H4 (cell line): ENCODE measurements at regions not wholly inside any gene's neighbourhood (a gene's known extent, or its start where the extent isn't known, plus 50 kb on each side); places are given as distances from the start of the nearest gene placed in this dataset.
"Not testable (repeated sequence)": the region's sequence is repeated elsewhere in the genome, so short reads cannot be mapped to it uniquely, and the experiment has no call there.

Source experiments
- DNase-seq: peaks from one replicate; pipeline ENCODE4 v3.0.0-alpha.2; 2015; ENCODE audit warnings: low spot score

DNA sequence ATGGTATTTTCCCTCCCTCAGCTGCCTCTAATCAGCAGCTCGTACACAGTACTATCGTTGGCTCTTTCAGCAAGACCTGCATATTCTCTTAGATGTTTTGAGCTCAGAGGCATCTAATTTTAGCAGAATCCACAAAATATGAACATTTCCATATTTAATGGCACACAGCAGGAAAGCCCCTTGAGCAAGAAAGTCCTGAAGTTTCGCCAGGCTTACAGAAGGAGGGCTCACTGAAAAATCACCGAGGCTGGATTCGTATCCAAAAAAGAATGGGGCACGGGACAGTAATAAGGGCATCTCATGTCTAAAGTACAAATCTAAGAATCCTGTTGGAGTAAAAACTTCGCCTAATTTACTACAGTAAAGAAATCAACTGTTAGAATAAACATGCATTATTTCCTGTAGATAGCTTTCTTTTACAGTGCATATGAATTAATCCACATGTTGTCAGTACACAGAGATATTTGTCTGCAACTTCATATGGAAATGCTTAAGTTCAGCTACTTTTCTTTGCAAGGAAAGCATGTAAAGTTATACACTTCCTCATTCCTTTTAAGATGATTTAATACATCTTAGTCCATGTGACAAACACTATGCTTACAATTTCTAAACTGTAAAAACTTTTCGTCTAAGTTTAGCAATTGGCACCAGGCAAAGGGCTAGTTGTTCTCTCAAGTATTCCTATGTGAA is 1205.3 kb upstream of the ADGRL4 start:
- no peak for DNase-seq

DNA sequence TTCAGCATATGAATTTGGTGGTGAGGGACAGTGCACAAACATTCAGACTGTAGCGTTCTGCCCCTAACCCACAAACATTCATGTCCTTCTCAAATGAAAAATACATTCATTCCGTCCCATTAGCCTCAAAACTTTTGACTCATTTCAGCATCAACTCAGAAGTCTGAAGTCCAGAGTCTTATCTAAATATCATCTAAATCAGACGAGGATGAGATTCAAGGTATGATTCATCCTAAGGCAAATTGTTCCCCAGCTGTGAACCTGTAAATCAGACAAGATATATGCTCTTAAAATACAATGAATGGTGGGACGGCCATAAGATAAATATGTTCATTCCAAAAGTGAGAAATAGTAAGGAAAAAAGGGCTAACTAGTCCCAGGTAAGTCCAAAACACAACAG is 1195.6 kb upstream of the ADGRL4 start:
- DNase-seq: no peak

DNA sequence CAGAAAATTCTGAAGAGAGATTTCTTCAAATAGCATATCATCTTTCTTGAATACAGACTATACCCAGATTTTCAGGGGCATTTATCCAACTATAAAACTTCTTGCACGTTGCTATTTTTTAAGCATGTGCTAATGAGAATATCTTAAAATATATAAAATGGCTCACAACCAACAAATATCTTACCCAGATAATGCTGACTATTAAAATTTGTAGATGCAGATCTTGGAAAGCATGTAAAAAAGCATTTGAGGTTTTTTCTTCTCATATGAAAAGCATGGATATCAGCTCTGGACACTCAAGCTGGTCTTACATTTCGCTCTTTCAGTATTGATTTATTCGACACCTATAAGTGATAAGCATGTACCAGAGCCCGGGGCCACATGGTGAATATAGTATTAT is 1187.7 kb upstream of the ADGRL4 start:
- DNase-seq: no peak

DNA sequence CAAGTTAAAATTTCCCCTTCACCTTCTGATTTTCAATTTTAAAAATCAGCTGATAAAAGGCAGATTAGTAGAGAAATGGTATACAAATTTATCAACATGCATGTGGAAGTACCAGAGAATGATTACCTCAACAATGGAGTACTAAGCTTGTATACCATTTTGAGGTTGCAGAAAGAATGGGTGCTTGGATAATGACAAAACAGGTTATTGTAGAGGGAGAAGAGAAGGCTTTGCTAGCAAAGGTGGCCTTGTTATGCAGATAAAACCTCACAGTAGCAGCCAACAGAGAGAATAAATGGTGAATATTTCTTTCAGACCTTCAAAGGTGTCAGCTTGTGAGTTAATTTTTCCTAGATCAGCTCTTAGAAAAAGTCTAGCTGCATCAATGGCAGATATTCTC is 1174.9 kb upstream of the ADGRL4 start:
- DNase-seq: no peak

DNA sequence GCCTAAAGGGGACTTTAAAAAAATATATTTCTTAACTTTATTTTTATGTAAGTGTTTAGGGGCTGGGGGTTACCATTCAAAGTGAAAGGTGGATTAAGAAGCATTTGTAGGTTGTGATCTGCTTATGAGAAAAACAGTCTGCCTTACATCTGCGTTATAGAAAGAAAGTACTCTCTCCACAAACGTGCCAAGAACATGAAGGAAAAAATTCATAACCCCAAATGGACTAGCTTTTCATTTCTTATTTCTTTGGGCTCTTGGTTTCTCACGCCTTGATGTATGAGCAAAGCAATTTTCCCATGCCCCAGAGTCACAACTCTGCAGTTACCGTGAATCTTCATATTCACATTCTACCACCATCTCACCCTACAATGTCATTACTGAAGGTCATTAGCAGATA is 1165.1 kb upstream of the ADGRL4 start:
- no peak for DNase-seq

DNA sequence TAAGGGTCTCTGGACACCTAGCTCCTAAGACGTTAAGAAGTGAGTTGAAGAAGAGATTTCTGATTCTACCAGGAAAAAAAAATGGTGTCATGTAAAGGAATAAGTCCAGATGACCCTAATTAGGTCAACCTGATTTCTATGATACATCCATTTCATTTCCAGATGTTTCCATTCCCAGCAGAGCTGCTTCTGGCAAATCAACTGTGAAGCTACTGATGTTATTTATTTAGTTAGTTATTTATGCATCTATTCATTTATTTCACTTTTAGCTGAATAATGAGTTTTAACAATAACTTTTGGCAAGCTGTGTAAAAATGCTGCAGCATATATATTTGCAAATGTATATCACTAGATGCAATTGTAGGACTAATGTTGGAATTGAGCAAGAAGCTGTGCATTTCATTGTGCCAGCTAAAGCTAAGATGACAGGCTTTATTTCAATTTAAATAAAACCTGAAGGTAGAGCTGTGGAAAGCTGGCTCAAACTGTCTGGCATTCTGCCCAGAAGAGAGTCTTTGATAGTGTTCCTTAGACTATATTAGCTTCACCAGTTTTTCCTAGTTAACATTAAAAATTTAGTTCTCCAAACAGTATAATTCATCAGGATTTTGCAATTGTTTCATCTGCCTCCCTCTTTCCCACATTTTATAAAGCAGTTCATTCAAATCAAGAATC is 1164.4 kb upstream of the ADGRL4 start:
- DNase-seq: no peak

DNA sequence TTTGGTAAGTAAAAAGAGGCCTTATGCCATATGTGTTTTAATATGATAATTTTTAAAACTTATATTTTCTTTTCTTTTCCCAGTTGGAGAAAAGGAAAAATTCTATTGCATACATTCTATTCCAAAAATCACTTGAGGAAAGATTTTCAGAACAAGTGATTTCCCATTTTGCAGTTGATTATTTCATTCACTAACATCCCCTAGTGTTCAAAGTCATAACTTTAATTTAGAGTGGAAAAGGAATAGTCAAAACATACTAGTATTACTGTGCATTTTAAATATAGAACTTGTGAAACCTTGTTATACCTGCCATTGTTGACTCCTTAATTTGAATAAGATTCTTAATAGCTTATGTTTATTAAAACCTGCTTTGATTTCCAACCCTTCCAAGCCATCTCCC is 1157.6 kb upstream of the ADGRL4 start:
- no peak for DNase-seq

DNA sequence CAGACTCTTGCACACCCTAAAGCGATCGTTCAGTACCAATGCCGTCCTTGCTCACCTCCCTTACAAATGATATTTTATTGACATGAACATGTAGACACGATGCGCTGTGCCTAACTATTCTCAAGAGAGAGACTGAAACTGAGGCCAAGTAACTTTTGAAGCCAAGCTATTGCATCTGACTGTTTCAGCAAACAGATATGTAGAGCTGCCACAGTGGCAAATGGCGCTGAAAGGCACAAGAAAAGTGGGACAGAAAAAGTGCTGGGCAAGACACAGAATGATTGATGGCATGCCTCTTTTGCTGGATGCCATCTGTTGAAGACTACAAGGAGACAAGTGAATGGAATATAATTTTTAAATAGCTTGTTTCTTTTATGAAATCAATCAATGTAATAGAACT is 1157.2 kb upstream of the ADGRL4 start:
- no peak for DNase-seq

DNA sequence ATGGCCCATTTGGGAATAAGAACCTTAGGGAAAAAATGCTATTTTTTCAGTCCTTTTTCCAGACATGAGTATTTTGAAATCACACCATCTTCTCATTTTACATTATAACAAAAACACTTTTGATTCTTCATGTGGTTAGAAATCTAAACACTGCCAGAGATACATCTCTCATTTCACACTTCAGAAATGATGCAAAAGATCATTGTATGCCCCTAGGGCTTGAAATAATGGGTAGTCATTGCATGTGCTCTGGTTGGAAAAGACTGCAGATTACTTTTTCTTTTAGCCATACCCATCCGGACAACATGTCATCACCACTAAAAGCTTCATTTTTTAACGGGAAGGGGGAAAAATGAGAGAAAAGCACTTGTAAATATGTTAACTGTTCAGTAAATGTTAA is 1152.2 kb upstream of the ADGRL4 start:
- DNase-seq: no peak

DNA sequence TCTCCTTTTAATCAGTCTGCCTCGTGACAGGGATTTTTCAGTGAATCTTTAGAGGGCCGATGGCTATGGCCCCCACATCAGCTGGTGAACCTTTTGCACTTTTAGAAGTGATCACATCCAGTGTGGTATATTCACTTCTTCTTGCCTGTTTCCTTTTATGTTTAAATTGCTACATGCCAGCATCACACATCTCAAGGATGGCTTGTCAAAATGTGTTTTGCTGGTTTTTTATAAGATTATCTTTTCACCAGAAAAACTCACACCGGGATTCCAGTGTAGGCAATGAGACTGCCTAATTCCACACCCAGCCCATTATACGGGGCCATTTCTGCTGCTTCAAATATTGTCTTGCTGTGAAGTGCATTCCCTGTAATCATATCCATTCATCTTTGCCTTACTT is 1151.7 kb upstream of the ADGRL4 start:
- no peak for DNase-seq

DNA sequence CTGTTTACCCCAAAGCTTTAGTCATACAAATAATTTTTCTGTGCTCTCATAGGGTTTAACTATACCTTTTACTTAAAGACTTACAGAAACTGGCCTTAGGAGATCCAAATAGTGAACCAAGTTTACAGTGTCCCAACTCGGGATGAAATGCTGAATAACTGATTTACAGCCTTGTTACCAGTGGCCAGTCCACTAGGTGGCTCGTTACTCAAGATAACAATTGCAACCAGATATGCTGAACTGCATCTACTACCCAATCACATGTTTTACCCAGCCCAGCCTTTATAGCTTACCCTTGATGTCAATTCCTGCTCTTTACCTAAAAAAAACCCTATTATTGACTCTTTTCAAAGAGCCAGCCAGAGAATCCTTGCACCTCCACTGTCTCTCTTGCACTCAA is 1148.8 kb upstream of the ADGRL4 start:
- peak; percentile 13 for DNase-seq

DNA sequence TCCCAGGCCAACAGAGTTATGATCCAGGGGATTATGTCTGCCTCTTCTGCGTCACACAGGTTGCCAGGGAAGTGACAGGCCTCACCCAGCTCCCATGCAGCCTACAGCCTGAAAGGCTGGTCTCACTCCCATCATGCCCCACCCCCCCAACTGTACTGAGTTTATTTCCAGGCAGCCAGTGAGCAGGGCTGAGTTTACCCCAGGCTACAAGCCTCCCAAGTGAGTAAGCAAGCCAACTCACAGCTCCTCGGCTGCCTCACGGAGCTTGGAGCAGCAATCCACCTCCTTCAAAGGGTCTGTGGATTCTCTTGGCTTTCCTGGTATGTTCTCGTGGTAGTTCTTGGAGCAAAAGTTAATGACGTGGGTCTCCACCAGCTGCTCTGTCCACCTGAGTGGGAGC is 1147.6 kb upstream of the ADGRL4 start:
- no peak for DNase-seq

DNA sequence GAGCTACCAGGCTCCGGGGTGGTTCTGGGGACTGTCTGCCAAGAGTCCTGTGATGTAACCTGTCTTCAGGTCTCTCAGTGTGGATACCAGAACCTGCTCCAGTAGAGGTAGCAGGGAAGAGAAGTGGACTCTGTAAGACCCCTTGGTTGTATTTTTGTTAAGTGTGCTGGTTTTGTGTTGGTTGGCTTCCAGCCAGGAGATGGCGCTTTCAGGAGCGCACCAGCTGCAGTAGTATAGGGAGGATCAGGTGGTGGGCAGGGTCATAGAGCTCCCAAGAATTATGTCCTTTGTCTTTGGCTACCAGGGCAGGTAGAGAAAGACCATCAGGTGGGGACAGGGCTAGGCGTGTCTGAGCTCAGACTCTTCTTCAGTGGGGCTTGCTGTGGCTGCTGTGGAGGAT is 1147.2 kb upstream of the ADGRL4 start:
- DNase-seq: no peak

DNA sequence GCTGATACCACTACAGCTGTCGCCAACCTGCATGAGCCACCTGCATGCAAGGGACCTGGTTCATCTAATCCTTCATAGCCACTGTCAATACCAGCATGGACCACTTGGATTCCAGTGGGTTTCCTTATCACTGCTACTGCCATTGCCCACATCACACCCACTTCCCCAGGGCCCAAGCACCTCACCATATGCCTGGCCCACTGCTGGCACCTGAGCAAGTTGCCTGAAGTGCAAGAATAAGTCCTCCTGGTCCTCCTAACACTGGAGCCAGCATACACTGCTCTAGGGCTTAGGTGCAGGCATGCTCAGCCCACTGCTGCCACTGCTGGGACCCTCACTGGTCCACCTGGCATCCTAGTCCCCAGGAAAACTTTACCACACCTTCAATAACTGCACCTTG is 1136.8 kb upstream of the ADGRL4 start:
- DNase-seq: no peak

DNA sequence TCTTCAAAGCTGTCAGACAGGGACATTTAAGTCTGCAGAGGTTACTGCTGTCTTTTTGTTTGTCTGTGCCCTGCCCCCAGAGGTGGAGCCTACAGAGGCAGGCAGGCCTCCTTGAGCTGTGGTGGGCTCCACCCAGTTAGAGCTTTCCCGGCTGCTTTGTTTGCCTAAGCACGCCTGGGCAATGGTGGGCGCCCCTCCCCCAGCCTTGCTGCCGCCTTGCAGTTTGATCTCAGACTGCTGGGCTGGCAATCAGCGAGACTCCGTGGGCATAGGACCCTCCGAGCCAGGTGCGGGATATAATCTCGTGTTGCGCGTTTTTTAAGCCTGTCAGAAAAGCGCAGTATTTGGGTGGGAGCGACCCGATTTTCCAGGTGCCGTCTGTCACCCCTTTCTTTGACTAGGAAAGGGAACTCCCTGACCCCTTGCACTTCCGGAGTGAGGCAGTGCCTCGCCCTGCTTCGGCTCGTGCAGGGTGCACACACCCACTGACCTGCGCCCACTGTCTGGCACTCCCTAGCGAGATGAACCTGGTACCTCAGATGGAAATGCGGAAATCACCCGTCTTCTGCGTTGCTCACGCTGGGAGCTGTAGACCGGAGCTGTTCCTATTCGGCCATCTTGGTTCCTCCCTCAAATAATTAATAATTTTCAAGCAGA is 1131.5 kb upstream of the ADGRL4 start:
- DNase-seq: not testable (repeated sequence)

DNA sequence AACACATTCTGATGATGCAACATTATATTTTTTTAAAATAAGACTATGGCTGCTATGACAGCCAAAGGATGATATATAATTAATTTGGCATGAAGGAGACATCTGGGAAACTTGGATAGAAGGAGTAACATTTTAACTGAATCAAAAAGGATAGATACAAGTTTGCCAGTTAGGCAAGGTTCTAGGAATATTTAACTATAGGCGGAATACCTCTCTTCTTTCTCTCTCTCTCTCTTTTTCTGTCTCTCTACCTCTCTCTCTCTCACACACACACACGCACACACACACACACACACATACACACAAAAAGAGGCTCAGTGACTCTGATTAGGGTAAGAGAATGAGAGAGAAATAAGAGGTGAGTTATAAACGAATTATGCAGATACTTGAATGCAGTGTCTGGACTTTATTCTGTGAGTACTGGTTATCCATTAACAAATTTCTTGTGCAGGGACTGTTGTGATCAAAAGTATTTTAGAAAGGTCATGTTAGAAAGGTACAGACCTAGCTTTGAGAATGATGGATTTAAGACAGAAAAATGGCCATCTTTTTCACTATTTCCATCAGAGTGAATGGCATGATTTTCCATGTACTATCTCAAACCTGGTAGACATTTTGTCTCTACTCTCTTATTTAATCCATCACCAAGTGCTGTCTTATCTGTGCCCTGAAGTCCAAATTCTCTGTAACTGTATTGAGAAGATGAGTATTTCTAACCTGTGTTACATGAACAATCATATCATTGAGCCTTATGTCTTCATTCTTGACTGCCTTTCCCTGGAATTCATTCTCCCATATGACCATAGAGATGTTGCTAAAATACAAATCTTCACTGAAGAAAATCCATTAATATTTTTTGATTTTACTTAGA is 1106.9 kb upstream of the ADGRL4 start:
- DNase-seq: no peak

DNA sequence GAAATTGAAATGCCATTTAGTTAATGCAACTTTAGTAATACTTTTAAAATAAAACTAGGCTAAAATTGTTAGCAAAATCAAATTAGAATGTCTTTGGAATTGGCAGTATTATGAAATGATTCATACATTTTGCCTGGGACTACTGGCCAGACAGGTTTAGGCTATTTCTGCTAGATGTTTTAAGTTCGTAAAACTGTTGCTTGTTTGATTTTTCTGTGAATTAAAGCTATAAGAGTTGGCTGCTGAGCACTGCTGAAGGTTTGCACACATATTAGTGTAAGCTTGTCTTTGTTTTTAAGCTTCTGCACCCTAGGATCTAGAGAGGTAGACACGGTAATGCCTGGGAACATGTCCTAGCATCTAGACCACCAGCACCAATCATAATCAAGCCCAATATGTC is 1094.6 kb upstream of the ADGRL4 start:
- no peak for DNase-seq

DNA sequence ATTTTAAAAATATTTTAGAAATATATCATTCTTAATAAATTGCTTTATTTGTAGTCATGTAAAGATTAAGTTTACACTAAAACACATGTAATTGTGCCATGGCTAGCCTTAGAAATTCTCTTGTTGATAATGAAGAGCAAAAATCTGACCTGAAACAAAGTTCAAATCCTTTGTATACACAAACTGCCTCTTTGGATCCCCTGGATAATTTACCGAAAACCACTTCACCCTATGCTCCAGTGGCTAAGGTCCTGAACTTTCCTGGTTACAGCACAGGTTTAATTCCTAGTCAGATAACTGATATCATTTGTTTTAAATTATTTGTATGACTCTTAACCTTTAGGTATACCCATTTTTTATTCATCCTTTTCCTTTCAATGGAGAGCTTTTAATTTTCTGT is 1093.2 kb upstream of the ADGRL4 start:
- DNase-seq: no peak

DNA sequence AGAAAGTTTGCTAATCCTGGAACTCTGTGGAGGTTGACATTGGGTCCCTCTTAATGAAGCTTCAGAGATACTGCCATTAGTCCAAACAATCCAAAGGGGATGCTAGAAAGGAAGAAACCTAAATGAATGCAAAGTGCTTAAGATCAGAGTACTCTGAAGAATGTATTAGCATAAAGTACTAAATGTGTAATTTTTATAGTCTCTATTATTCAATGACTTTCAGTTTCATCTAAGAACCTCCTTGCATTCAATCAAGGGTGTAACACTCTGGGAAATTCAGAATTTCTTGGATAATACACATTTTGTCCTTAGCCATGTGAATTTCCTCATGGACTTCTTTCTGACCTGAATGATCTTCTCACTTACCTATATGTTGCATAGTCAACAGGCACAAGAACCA is 1078.5 kb upstream of the ADGRL4 start:
- DNase-seq: no peak

DNA sequence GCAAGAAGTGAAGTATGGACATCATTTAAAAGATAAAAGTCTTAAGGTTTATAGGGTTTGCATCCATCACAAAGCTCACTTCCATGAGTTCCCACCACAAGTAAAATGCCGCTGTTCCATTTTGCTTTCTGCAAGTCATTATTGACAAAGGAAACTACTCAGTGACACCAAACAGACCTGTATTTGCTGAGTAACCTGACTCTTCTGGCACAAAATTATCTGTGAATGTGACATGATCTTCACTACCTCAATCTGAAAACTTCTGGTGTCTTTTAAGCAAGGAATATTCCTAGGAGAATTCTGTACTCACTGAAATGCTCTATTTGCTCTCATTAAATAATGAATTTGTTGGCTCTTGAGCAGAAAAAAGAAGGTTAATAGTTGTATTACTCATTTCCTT is 1077.4 kb upstream of the ADGRL4 start:
- DNase-seq: no peak

DNA sequence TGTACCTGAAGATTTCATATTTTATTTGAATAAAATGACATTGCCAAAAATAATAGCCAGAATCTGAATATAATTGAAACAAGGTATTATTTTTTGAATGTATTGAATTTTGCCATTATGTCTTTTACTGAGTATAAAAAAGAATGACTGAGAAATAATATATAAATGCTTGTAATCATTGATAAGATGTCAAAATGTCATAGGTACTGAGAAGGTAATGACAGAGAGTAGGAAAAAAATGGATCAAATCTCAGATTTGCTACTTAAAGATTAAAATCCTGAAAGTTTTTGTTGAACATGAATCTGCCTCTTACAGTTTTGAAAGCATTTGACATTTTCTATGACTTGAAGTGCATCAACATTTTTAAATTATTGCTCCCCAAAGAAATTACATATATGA is 1069.9 kb upstream of the ADGRL4 start:
- DNase-seq: no peak

DNA sequence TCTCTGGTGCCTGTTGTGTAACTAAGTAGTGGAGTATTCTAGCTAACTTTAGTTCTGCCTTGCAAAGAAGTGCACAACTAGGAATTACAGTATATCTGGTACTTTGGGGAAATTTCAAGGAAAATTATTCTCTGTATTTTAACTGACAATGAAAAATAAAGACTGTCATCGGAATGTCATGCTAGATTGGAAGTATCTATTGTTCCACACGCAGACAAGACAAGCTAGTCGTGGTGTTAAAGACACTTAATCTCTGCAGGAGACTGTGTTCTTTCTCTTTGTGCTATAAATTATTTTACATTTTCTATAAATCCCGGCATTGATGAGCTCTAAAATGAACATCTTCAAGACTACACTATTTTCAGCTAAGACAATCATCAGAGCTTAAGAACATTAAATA is 1068.8 kb upstream of the ADGRL4 start:
- DNase-seq: no peak
